Keratinocyte (primary cell): ENCODE measurements at regions not wholly inside any gene's neighbourhood (a gene's known extent, or its start where the extent isn't known, plus 50 kb on each side); places are given as distances from the start of the nearest gene placed in this dataset.

ENCODE experiments used
- DNase-seq: peaks from one replicate; pipeline ENCODE4 v3.0.0-alpha.2; 2011; ENCODE audit warnings: low read depth, missing footprints, low spot score
- FAIRE-seq: peaks from 2 replicates; lab custom pipeline; 2011; peaks lifted over from hg19 to GRCh38; lab: Jason Lieb, UNC
- H2AFZ ChIP-seq: 2 replicates; pipeline ENCODE4 v1.6.0; 2012; ENCODE audit warnings: low read length, control low read depth, inconsistent platforms; ENCODE audit not compliant: control insufficient read depth
- H3K27ac ChIP-seq: 2 replicates; pipeline ENCODE4 v1.5.1; 2011; ENCODE audit warnings: low read length; ENCODE audit not compliant: control insufficient read depth, insufficient read depth
- H3K27me3 ChIP-seq: 3 replicates; pipeline ENCODE4 v1.6.0; 2011; ENCODE audit warnings: low read length; ENCODE audit not compliant: control insufficient read depth, insufficient read depth; ENCODE audit errors: extremely low read depth
- H3K36me3 ChIP-seq, 2 experiments: 2 replicates in 1 of 2; 3 replicates in 1 of 2; pipeline ENCODE4 v1.5.1; 2011; ENCODE audit warnings: low read length in 2 of 2, mild to moderate bottlenecking in 1 of 2; ENCODE audit not compliant: control insufficient read depth in 2 of 2, insufficient read depth in 2 of 2; ENCODE audit errors: extremely low read depth in 1 of 2
- H3K4me1 ChIP-seq: 3 replicates; pipeline ENCODE4 v1.5.1; 2011; ENCODE audit warnings: low read length; ENCODE audit not compliant: control insufficient read depth, insufficient read depth; ENCODE audit errors: extremely low read depth
- H3K4me2 ChIP-seq: 3 replicates; pipeline ENCODE4 v1.6.0; 2011; ENCODE audit warnings: low read depth, low read length; ENCODE audit not compliant: control insufficient read depth, insufficient read depth; ENCODE audit errors: extremely low read depth
- H3K4me3 ChIP-seq, 3 experiments: fragments of 200-600 bp in 1 of 3; sonication (generic) in 1 of 3; 2 replicates in 2 of 3; 3 replicates in 1 of 3; pipeline ENCODE4 v1.5.1; 2011 to 2016; ENCODE audit warnings: low read length in 3 of 3, mild to moderate bottlenecking in 3 of 3, control low read depth in 2 of 3, inconsistent platforms in 1 of 3, low read depth in 1 of 3, mixed read lengths in 1 of 3, mixed run types in 1 of 3, moderate library complexity in 1 of 3; ENCODE audit not compliant: control insufficient read depth in 2 of 3, insufficient read depth in 2 of 3; ENCODE audit errors: extremely low read depth in 1 of 3
- H3K79me2 ChIP-seq: 2 replicates; pipeline ENCODE4 v1.6.0; 2012; ENCODE audit warnings: low read length; ENCODE audit not compliant: control insufficient read depth, insufficient read depth
- H3K9ac ChIP-seq: 3 replicates; pipeline ENCODE4 v1.6.0; 2011; ENCODE audit warnings: low read length; ENCODE audit not compliant: control insufficient read depth, insufficient read depth; ENCODE audit errors: extremely low read depth
- H3K9me1 ChIP-seq: 3 replicates; pipeline ENCODE4 v1.6.0; 2011; ENCODE audit warnings: low read length; ENCODE audit not compliant: control insufficient read depth, insufficient read depth; ENCODE audit errors: extremely low read depth
- H3K9me3 ChIP-seq: 2 replicates; pipeline ENCODE4 v1.5.1; 2012; ENCODE audit warnings: low read depth, low read length; ENCODE audit not compliant: control insufficient read depth
- H4K20me1 ChIP-seq: 3 replicates; pipeline ENCODE4 v1.6.0; 2011; ENCODE audit warnings: low read length; ENCODE audit not compliant: control insufficient read depth, insufficient read depth; ENCODE audit errors: extremely low read depth
- CTCF ChIP-seq, 3 experiments: IDR thresholded peaks in 1 of 3; conservative IDR thresholded peaks in 1 of 3; optimal IDR thresholded peaks in 1 of 3; 2 replicates in 2 of 3; 3 replicates in 1 of 3; pipeline versions ENCODE3 to v1.5.1; 2011; ENCODE audit warnings: low read length in 3 of 3, mild to moderate bottlenecking in 3 of 3, moderate library complexity in 2 of 3, control low read depth in 1 of 3, inconsistent platforms in 1 of 3; ENCODE audit not compliant: insufficient read depth in 2 of 3; ENCODE audit errors: extremely low read depth in 1 of 3
- EZH2 ChIP-seq: IDR thresholded peaks from one replicate; pipeline ENCODE4 v1.6.1; 2012; ENCODE audit warnings: inconsistent platforms, mild to moderate bottlenecking, low read length, moderate library complexity
- dilution Hi-C: fragments of 300-500 bp; cut with MboI; formaldehyde crosslinking; loops from one replicate; pipeline ENCODE4 v1.7.0; 2020; ENCODE audit warnings: low sequenced_read_pairs; ENCODE audit not compliant: extremely low pct_ligation_motif_present

GRCh38 chrX:130555757-130556156 is 154.0 kb downstream of the RBMX2 start:
- TF ChIP-seq EZH2 (no peak), CTCF (optimal IDR thresholded peaks at IDR 0.05 in 1 of 3, IDR thresholded peaks at IDR 0.05 in 1 of 3, conservative IDR thresholded peaks at IDR 0.05 in 1 of 3; ENCODE audit: extremely low read depth in 1 of 3, insufficient read depth in 2 of 3, low read length in 3 of 3) (no peak)
- Histone ChIP-seq H3K27me3 (peaks cover 7% of the 10 kb centered on the region), H3K27ac (no peak overlapping the region), H3K36me3 (no peaks in the 10 kb centered on the region), H3K4me1 (no peaks in the 10 kb centered on the region), H2AFZ (no peak overlapping the region), H3K4me2 (no peak overlapping the region), H3K79me2 (no peaks in the 10 kb centered on the region), H3K9me1 (no peaks in the 10 kb centered on the region), H3K9ac (no peak overlapping the region), H3K4me3 (no peak overlapping the region), H3K9me3 (no peaks in the 10 kb centered on the region), H4K20me1 (no peaks in the 10 kb centered on the region)
- DNase-seq (no peak), FAIRE-seq (no peak)
- dilution Hi-C loops, result no loop called here

GRCh38 chrX:130556951-130557350 is 155.2 kb downstream of the RBMX2 start:
- Histone ChIP-seq H3K27ac (no peak overlapping the region), H2AFZ (no peak overlapping the region), H3K9ac (no peak overlapping the region), H3K9me3 (no peaks in the 10 kb centered on the region), H3K4me3 (no peak overlapping the region), H3K27me3 (peaks cover 7% of the 10 kb centered on the region), H4K20me1 (no peaks in the 10 kb centered on the region), H3K4me2 (no peak overlapping the region), H3K36me3 (no peaks in the 10 kb centered on the region), H3K4me1 (no peaks in the 10 kb centered on the region), H3K79me2 (no peaks in the 10 kb centered on the region), H3K9me1 (no peaks in the 10 kb centered on the region)
- FAIRE-seq (no peak), DNase-seq (no peak)
- dilution Hi-C loops, result no loop called here
- TF ChIP-seq EZH2 (no peak), CTCF (optimal IDR thresholded peaks at IDR 0.05 in 1 of 3, IDR thresholded peaks at IDR 0.05 in 1 of 3, conservative IDR thresholded peaks at IDR 0.05 in 1 of 3; ENCODE audit: extremely low read depth in 1 of 3, insufficient read depth in 2 of 3, low read length in 3 of 3) (no peak)
